Liver (tissue), 8 donors: ENCODE measurements at regions not wholly inside any gene's neighbourhood (a gene's known extent, or its start where the extent isn't known, plus 50 kb on each side); places are given as distances from the start of the nearest gene placed in this dataset.

Source experiments
- DNase-seq: peaks from one replicate; pipeline ENCODE4 v3.0.0-alpha.2; 2017; ENCODE audit warnings: low spot score
- H3K27ac ChIP-seq, 2 donors: one replicate each; pipeline ENCODE4 v1.7.0; 2013; ENCODE audit warnings: inconsistent platforms in 2 of 2, low read length in 2 of 2, control low read depth in 1 of 2, low read depth in 1 of 2, mild to moderate bottlenecking in 1 of 2
- H3K27me3 ChIP-seq, 4 donors: one replicate each; pipeline versions ENCODE4 v1.6.1 to v1.7.0; 2013; ENCODE audit warnings: low read length in 3 of 4, inconsistent platforms in 1 of 4, mild to moderate bottlenecking in 1 of 4, moderate library complexity in 1 of 4; ENCODE audit not compliant: control insufficient read depth in 4 of 4, insufficient read depth in 4 of 4
- H3K36me3 ChIP-seq, 4 donors: one replicate each; pipeline versions ENCODE4 v1.6.1 to v1.7.0; 2013; ENCODE audit warnings: low read length in 3 of 4, mild to moderate bottlenecking in 3 of 4, low read depth in 1 of 4, moderate library complexity in 1 of 4; ENCODE audit not compliant: control insufficient read depth in 4 of 4, insufficient read depth in 3 of 4
- H3K4me1 ChIP-seq, 4 donors: one replicate each; pipeline versions ENCODE4 v1.6.1 to v1.7.0; 2013; ENCODE audit warnings: low read length in 3 of 4, mild to moderate bottlenecking in 3 of 4, moderate library complexity in 1 of 4; ENCODE audit not compliant: control insufficient read depth in 4 of 4, insufficient read depth in 4 of 4
- H3K4me3 ChIP-seq, 3 donors: one replicate each; pipeline versions ENCODE4 v1.6.1 to v1.7.0; 2013; ENCODE audit warnings: low read length in 3 of 3, control low read depth in 1 of 3, low read depth in 1 of 3, mild to moderate bottlenecking in 1 of 3
- H3K9ac ChIP-seq, 2 donors: one replicate each; pipeline ENCODE4 v1.7.0; 2013; ENCODE audit warnings: low read length in 2 of 2, mild to moderate bottlenecking in 2 of 2, moderate library complexity in 2 of 2, control low read depth in 1 of 2, low read depth in 1 of 2
- H3K9me3 ChIP-seq, 4 donors: one replicate each; pipeline versions ENCODE4 v1.6.1 to v1.7.0; 2013; ENCODE audit warnings: low read length in 3 of 4; ENCODE audit not compliant: control insufficient read depth in 4 of 4
- EGR1 ChIP-seq, 2 donors: IDR thresholded peaks; 2 replicates each; pipeline ENCODE4 v1.6.1; 2016 to 2018; ENCODE audit warnings: antibody characterized with exemption in 2 of 2, low read depth in 2 of 2
- FOXA1 ChIP-seq: IDR thresholded peaks from 2 replicates; pipeline ENCODE4 v1.6.1; 2016; ENCODE audit warnings: antibody characterized with exemption
- FOXA2 ChIP-seq: IDR thresholded peaks from 2 replicates; pipeline ENCODE4 v1.6.1; 2016; ENCODE audit warnings: antibody characterized with exemption
- GABPA ChIP-seq, 2 donors: IDR thresholded peaks in 1 of 2; conservative IDR thresholded peaks in 1 of 2; 2 replicates each; pipeline ENCODE4 v1.6.1; 2016; ENCODE audit warnings: antibody characterized with exemption in 2 of 2, mild to moderate bottlenecking in 1 of 2, moderate library complexity in 1 of 2
- HNF4A ChIP-seq, 2 donors: conservative IDR thresholded peaks; 2 replicates each; pipeline ENCODE4 v1.6.1; 2016; ENCODE audit warnings: antibody characterized with exemption in 2 of 2, mild to moderate bottlenecking in 2 of 2
- HNF4G ChIP-seq: IDR thresholded peaks from 2 replicates; pipeline ENCODE4 v1.6.1; 2016; ENCODE audit warnings: antibody characterized with exemption
- JUND ChIP-seq, 2 donors: IDR thresholded peaks; 2 replicates each; pipeline ENCODE4 v1.6.1; 2016; ENCODE audit warnings: antibody characterized with exemption in 2 of 2
- MAX ChIP-seq: IDR thresholded peaks from 2 replicates; pipeline ENCODE4 v1.6.1; 2016; ENCODE audit warnings: antibody characterized with exemption
- NR2F2 ChIP-seq: IDR thresholded peaks from 2 replicates; pipeline ENCODE4 v1.6.1; 2016; ENCODE audit warnings: antibody characterized with exemption
- RAD21 ChIP-seq, 2 donors: IDR thresholded peaks; 2 replicates each; pipeline ENCODE4 v1.6.1; 2016; ENCODE audit warnings: antibody characterized with exemption in 2 of 2, mild to moderate bottlenecking in 2 of 2
- REST ChIP-seq: IDR thresholded peaks from 2 replicates; pipeline ENCODE4 v1.6.1; 2016; ENCODE audit warnings: antibody characterized with exemption, mild to moderate bottlenecking
- RXRA ChIP-seq, 2 donors: IDR thresholded peaks; 2 replicates each; pipeline ENCODE4 v1.6.1; 2017 to 2018; ENCODE audit warnings: antibody characterized with exemption in 2 of 2, mild to moderate bottlenecking in 1 of 2
- SP1 ChIP-seq: IDR thresholded peaks from 2 replicates; pipeline ENCODE4 v1.6.1; 2018; ENCODE audit warnings: antibody characterized with exemption, mild to moderate bottlenecking
- TAF1 ChIP-seq: conservative IDR thresholded peaks from 2 replicates; pipeline ENCODE4 v1.6.1; 2016; ENCODE audit warnings: antibody characterized with exemption, mild to moderate bottlenecking
- YY1 ChIP-seq: IDR thresholded peaks from 2 replicates; pipeline ENCODE4 v1.6.1; 2016; ENCODE audit warnings: antibody characterized with exemption, mild to moderate bottlenecking
- ZBTB33 ChIP-seq: IDR thresholded peaks from 2 replicates; pipeline ENCODE4 v1.6.1; 2016; ENCODE audit warnings: antibody characterized with exemption
- WGBS: extraction: QIAGEN DNeasy Blood & Tissue Kit; methylation state at CpG from one replicate; pipeline ENCODE4 v1.1.7; 2013; 5-methylcytosine and 5-hydroxymethylcytosine counted together
- TF ChIP-seq, protein P1 (sequence below): fragments of 150-350 bp; IDR thresholded peaks from 2 replicates; pipeline ENCODE4 v1.5.1; 2017; ENCODE audit warnings: improper control_type of control experiment, low read depth, low read length; ENCODE audit not compliant: missing input control
- TF ChIP-seq, protein P2 (sequence below): IDR thresholded peaks from 2 replicates; pipeline ENCODE4 v1.6.1; 2016; ENCODE audit warnings: antibody characterized with exemption
- donor health status: healthy.
- donor health status: healthy.
- donor health status: healthy.
- donor health status: healthy.
- donor health status: healthy.

GRCh38 chr6:134752445-134752844, 197.5 kb downstream of the ALDH8A1 start:
- 34% methylated on average over 5 of the region's 5 CpGs for WGBS
- no peak for DNase-seq
- no peak overlapping the region for H3K27ac ChIP-seq
- H3K27me3 ChIP-seq: no peaks in the 10 kb centered on the region
- H3K9me3 ChIP-seq: no peaks in the 10 kb centered on the region
- no peaks in the 10 kb centered on the region for H3K36me3 ChIP-seq
- peaks cover 0 to 9% (median 1%) of the 10 kb centered on the region in 4 donors for H3K4me1 ChIP-seq
- peak overlapping the region in 1 of 3 donors; percentile 10 for H3K4me3 ChIP-seq
- TF ChIP-seq, protein P1, sequence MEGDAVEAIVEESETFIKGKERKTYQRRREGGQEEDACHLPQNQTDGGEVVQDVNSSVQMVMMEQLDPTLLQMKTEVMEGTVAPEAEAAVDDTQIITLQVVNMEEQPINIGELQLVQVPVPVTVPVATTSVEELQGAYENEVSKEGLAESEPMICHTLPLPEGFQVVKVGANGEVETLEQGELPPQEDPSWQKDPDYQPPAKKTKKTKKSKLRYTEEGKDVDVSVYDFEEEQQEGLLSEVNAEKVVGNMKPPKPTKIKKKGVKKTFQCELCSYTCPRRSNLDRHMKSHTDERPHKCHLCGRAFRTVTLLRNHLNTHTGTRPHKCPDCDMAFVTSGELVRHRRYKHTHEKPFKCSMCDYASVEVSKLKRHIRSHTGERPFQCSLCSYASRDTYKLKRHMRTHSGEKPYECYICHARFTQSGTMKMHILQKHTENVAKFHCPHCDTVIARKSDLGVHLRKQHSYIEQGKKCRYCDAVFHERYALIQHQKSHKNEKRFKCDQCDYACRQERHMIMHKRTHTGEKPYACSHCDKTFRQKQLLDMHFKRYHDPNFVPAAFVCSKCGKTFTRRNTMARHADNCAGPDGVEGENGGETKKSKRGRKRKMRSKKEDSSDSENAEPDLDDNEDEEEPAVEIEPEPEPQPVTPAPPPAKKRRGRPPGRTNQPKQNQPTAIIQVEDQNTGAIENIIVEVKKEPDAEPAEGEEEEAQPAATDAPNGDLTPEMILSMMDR: no peak
- TF ChIP-seq FOXA1 (no peak), ZBTB33 (no peak), FOXA2 (no peak), REST (no peak), HNF4A (conservative IDR thresholded peaks at IDR 0.05) (peak; percentile 43 to 49), YY1 (no peak), MAX (no peak), EGR1 (IDR thresholded peaks at IDR 0.05; ENCODE audit: low read depth in 2 of 2) (no peak), TAF1 (peak; percentile 41), SP1 (peak; percentile 51), HNF4G (peak; percentile 28), RXRA (IDR thresholded peaks at IDR 0.05) (peak; percentile 35 to 39), RAD21 (IDR thresholded peaks at IDR 0.05) (peak in 1 of 2 donors; percentile 44), JUND (IDR thresholded peaks at IDR 0.05) (peak; percentile 33 to 36), GABPA (IDR thresholded peaks at IDR 0.05 in 1 of 2, conservative IDR thresholded peaks at IDR 0.05 in 1 of 2) (no peak), NR2F2 (no peak)
- TF ChIP-seq, protein P2, sequence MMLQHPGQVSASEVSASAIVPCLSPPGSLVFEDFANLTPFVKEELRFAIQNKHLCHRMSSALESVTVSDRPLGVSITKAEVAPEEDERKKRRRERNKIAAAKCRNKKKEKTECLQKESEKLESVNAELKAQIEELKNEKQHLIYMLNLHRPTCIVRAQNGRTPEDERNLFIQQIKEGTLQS: peak; percentile 26
- H3K9ac ChIP-seq: no peak overlapping the region
